HG03095 (cell line): ENCODE measurements at regions not wholly inside any gene's neighbourhood (a gene's known extent, or its start where the extent isn't known, plus 50 kb on each side); places are given as distances from the start of the nearest gene placed in this dataset.
A peak's percentile ranks its signal among the peaks of the same experiment; 100 is the strongest.
"Not testable (repeated sequence)": the region's sequence is repeated elsewhere in the genome, so short reads cannot be mapped to it uniquely, and the experiment has no call there.

Source experiments
- ATAC-seq: cut with Tn5 transposase; IDR thresholded peaks from one replicate; pipeline ENCODE4 v1.9.1; 2021; ENCODE audit warnings: moderate library complexity; ENCODE audit not compliant: unreplicated experiment

GRCh38 chr4:85102606-85103005 is 136.1 kb upstream of the WDFY3 start:
- ATAC-seq = no peak

- no peak for ATAC-seq
Measured at GRCh38 chr4:85106166-85106565, 139.7 kb upstream of the WDFY3 start.

GRCh38 chr4:85106805-85107336 is 140.4 kb upstream of the WDFY3 start:
- ATAC-seq = no peak

GRCh38 chr4:85107553-85107952 is 141.1 kb upstream of the WDFY3 start:
- no peak for ATAC-seq

GRCh38 chr4:85113706-85114105 is 147.2 kb upstream of the WDFY3 start:
- no peak for ATAC-seq

- ATAC-seq = no peak
Measured at GRCh38 chr4:85114526-85114925, 148.0 kb upstream of the WDFY3 start.

GRCh38 chr4:85116008-85116407 is 149.5 kb upstream of the WDFY3 start:
- ATAC-seq = no peak

- no peak for ATAC-seq
Measured at GRCh38 chr4:85125688-85126087, 159.2 kb upstream of the WDFY3 start.

GRCh38 chr4:85126991-85127591 is 160.6 kb upstream of the WDFY3 start:
- no peak for ATAC-seq

- ATAC-seq = peak; percentile 77
Measured at GRCh38 chr4:85127653-85128052, 161.2 kb upstream of the WDFY3 start.

- no peak for ATAC-seq
Measured at GRCh38 chr4:85128246-85129204, 162.0 kb upstream of the WDFY3 start.

GRCh38 chr4:85129354-85130125 is 163.1 kb upstream of the WDFY3 start:
- ATAC-seq = not testable (repeated sequence)

GRCh38 chr4:85132117-85132516 is 165.6 kb upstream of the WDFY3 start:
- ATAC-seq = no peak

- ATAC-seq = no peak
Measured at GRCh38 chr4:85132570-85132969, 166.1 kb upstream of the WDFY3 start.

GRCh38 chr4:85139749-85140148 is 173.3 kb upstream of the WDFY3 start:
- ATAC-seq = not testable (repeated sequence)

- ATAC-seq = no peak
Measured at GRCh38 chr4:85142451-85142850, 176.0 kb upstream of the WDFY3 start.

GRCh38 chr4:85147481-85148076 is 181.1 kb upstream of the WDFY3 start:
- peak; percentile 86 for ATAC-seq

- ATAC-seq = no peak
Measured at GRCh38 chr4:85149676-85150075, 183.2 kb upstream of the WDFY3 start.

GRCh38 chr4:85151371-85151770 is 184.9 kb upstream of the WDFY3 start:
- no peak for ATAC-seq

GRCh38 chr4:85151786-85152185 is 185.3 kb upstream of the WDFY3 start:
- ATAC-seq = no peak

GRCh38 chr4:85152480-85152879 is 186.0 kb upstream of the WDFY3 start:
- no peak for ATAC-seq
